ENCODE measurements at regions not wholly inside any gene's neighbourhood (a gene's known extent, or its start where the extent isn't known, plus 50 kb on each side); places are given as distances from the start of the nearest gene placed in this dataset.

DNA sequence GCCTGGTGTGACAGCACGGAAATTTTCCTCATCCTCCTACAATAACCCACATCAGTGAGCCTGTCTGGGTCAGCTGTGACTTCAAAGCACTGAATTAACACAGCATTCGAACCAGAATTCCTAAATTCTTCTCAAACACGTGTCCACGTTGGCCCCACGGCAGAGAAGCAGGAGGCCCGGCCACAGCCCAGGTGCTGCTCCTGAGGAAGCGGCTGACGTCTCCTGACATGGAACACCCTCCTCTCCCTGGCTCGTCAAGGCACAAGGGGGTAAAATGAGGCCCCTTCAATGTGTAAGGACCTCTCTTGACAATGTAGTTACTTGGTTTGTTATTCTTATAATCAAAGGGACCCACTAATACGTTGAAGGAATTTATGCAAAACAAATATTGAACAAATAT is 156.3 kb upstream of the GSC start (continued):
- TF ChIP-seq ZNF462 (CRISPR knock-in tag; IDR thresholded peaks at IDR 0.05): no peak
- TF ChIP-seq, protein P1, sequence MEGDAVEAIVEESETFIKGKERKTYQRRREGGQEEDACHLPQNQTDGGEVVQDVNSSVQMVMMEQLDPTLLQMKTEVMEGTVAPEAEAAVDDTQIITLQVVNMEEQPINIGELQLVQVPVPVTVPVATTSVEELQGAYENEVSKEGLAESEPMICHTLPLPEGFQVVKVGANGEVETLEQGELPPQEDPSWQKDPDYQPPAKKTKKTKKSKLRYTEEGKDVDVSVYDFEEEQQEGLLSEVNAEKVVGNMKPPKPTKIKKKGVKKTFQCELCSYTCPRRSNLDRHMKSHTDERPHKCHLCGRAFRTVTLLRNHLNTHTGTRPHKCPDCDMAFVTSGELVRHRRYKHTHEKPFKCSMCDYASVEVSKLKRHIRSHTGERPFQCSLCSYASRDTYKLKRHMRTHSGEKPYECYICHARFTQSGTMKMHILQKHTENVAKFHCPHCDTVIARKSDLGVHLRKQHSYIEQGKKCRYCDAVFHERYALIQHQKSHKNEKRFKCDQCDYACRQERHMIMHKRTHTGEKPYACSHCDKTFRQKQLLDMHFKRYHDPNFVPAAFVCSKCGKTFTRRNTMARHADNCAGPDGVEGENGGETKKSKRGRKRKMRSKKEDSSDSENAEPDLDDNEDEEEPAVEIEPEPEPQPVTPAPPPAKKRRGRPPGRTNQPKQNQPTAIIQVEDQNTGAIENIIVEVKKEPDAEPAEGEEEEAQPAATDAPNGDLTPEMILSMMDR (conservative IDR thresholded peaks at IDR 0.05; ENCODE audit: low read depth in 2 of 2): no peak
- TF ChIP-seq JUNB (IDR thresholded peaks at IDR 0.05; ENCODE audit: unreplicated experiment): no peak
- TF ChIP-seq STAT1 (IDR thresholded peaks at IDR 0.05; ENCODE audit: unreplicated experiment): no peak

DNA sequence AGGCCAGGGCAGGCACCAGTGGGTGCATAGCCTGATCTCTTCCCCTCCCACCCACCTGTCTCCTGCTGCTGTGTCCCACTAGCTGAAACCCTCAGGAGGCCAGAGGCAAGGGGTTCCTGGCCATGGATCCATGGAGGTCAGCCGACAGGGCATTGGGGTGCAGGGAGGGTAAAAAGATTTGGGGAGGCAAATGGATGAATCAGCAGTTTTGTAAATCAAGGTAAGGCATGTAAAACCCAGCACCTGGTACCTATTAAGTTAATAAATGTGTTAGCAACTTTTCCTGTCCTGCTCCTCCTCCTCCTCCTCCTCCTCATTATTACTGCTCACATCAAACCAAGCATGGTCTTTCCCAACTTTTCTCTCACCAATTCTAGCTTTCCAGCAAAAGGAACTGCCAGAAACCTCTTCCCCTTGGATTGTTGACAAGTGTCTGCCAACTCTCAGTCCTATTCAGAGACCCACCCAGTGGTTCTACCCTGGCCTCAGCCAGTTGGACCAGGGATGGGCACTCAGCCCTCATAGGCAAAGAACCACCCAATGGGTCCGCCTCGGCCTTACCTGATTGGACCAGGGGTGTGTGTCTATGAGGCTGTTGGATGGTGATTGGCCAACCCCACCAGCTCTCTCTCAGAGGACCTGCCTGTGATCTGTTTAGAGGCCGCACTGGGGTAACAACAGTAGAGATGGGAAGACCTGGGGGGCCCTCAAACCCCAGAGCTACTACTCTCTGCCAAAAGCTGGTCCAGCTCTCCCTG is 155.7 kb upstream of the GSC start:
- Histone ChIP-seq H2AFZ (no peak overlapping the region), H4K20me1 (replicated peaks; ENCODE audit: insufficient read depth) (no peaks in the 10 kb centered on the region), H3K4me2 (no peak overlapping the region), H3K36me3 (ENCODE audit: insufficient read depth) (no peaks in the 10 kb centered on the region), H3K79me2 (replicated peaks; ENCODE audit: insufficient read depth) (no peaks in the 10 kb centered on the region), H3K4me1 (ENCODE audit: insufficient read depth) (no peaks in the 10 kb centered on the region), H3F3A (replicated peaks; ENCODE audit: low read depth) (no peaks in the 10 kb centered on the region), H3K9me2 (ENCODE audit: insufficient read depth) (no peaks in the 10 kb centered on the region), H3K27ac (ENCODE audit: low read depth) (no peak overlapping the region), H3K27me3 (ENCODE audit: insufficient read depth) (no peaks in the 10 kb centered on the region), H3K4me3 (no peak overlapping the region)
- Mint-ChIP-seq H3K4me3 (no peak overlapping the region), H3K36me3 (ENCODE audit: low read depth) (no peaks in the 10 kb centered on the region), H3K4me1 (no peaks in the 10 kb centered on the region), H3K27me3 (ENCODE audit: insufficient read depth, low read depth, poor library complexity) (no peaks in the 10 kb centered on the region), H3K9me3 (no peaks in the 10 kb centered on the region), H3K27ac (no peak overlapping the region)
- DNase-seq (ENCODE audit: low spot score): no peak
- ATAC-seq: no peak
- TF ChIP-seq, protein P2, sequence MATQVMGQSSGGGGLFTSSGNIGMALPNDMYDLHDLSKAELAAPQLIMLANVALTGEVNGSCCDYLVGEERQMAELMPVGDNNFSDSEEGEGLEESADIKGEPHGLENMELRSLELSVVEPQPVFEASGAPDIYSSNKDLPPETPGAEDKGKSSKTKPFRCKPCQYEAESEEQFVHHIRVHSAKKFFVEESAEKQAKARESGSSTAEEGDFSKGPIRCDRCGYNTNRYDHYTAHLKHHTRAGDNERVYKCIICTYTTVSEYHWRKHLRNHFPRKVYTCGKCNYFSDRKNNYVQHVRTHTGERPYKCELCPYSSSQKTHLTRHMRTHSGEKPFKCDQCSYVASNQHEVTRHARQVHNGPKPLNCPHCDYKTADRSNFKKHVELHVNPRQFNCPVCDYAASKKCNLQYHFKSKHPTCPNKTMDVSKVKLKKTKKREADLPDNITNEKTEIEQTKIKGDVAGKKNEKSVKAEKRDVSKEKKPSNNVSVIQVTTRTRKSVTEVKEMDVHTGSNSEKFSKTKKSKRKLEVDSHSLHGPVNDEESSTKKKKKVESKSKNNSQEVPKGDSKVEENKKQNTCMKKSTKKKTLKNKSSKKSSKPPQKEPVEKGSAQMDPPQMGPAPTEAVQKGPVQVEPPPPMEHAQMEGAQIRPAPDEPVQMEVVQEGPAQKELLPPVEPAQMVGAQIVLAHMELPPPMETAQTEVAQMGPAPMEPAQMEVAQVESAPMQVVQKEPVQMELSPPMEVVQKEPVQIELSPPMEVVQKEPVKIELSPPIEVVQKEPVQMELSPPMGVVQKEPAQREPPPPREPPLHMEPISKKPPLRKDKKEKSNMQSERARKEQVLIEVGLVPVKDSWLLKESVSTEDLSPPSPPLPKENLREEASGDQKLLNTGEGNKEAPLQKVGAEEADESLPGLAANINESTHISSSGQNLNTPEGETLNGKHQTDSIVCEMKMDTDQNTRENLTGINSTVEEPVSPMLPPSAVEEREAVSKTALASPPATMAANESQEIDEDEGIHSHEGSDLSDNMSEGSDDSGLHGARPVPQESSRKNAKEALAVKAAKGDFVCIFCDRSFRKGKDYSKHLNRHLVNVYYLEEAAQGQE (IDR thresholded peaks at IDR 0.05; ENCODE audit: unreplicated experiment): no peak
- TF ChIP-seq JUNB (IDR thresholded peaks at IDR 0.05; ENCODE audit: unreplicated experiment) (no peak), CREB1 (CRISPR knock-in tag; IDR thresholded peaks at IDR 0.05; ENCODE audit: low read depth) (no peak), POLR2AphosphoS5 (IDR thresholded peaks at IDR 0.05; ENCODE audit: low read depth) (no peak), STAT1 (IDR thresholded peaks at IDR 0.05; ENCODE audit: unreplicated experiment) (no peak), EZH2phosphoT487 (IDR thresholded peaks at IDR 0.05; ENCODE audit: unreplicated experiment) (no peak)
- TF ChIP-seq, protein P1 (conservative IDR thresholded peaks at IDR 0.05; ENCODE audit: low read depth in 2 of 2): no peak
